Suprapubic skin (tissue), 4 donors: ENCODE measurements at regions not wholly inside any gene's neighbourhood (a gene's known extent, or its start where the extent isn't known, plus 50 kb on each side); places are given as distances from the start of the nearest gene placed in this dataset.

Source experiments
- DNase-seq, 2 donors: peaks; one replicate each; pipeline ENCODE4 v3.0.0-alpha.2; 2019; ENCODE audit warnings: low spot score in 2 of 2
- H3K27ac ChIP-seq: fragments of 200-600 bp; sonication (generic); one replicate; pipeline ENCODE4 v1.5.1; 2019
- H3K27me3 ChIP-seq: fragments of 200-600 bp; sonication (generic); one replicate; pipeline ENCODE4 v1.5.1; 2019
- H3K36me3 ChIP-seq: fragments of 200-600 bp; sonication (generic); one replicate; pipeline ENCODE4 v1.5.1; 2019
- H3K4me1 ChIP-seq: fragments of 200-600 bp; sonication (generic); one replicate; pipeline ENCODE4 v1.5.1; 2019
- H3K4me3 ChIP-seq: fragments of 200-600 bp; sonication (generic); one replicate; pipeline ENCODE4 v1.5.1; 2019; ENCODE audit warnings: mild to moderate bottlenecking
- H3K9me3 ChIP-seq: fragments of 200-600 bp; sonication (generic); one replicate; pipeline ENCODE4 v1.5.1; 2019
- CTCF ChIP-seq, 2 donors: fragments of 200-600 bp in 1 of 2; fragments of 450-650 bp in 1 of 2; sonication (generic) in 1 of 2; IDR thresholded peaks; one replicate each; pipeline ENCODE4 v1.5.1; 2016 to 2019; ENCODE audit warnings: antibody characterized with exemption in 2 of 2, mild to moderate bottlenecking in 1 of 2, moderate library complexity in 1 of 2
- EP300 ChIP-seq: sonication (generic); formaldehyde crosslinking; IDR thresholded peaks from one replicate; pipeline ENCODE4 v1.6.1; 2017; ENCODE audit warnings: antibody characterized with exemption
- POLR2A ChIP-seq, 2 donors: fragments of 450-650 bp; IDR thresholded peaks; one replicate each; pipeline ENCODE4 v1.6.1; 2017; ENCODE audit warnings: antibody characterized with exemption in 2 of 2, mild to moderate bottlenecking in 2 of 2, moderate library complexity in 2 of 2
- POLR2AphosphoS5 ChIP-seq, 3 donors: sonication (generic); formaldehyde crosslinking; IDR thresholded peaks; one replicate each; pipeline ENCODE4 v1.6.1; 2017; ENCODE audit warnings: antibody characterized with exemption in 3 of 3
- WGBS: methylation state at CpG from one replicate; pipeline ENCODE4 v1.1.5; 2018; 5-methylcytosine and 5-hydroxymethylcytosine counted together

DNA sequence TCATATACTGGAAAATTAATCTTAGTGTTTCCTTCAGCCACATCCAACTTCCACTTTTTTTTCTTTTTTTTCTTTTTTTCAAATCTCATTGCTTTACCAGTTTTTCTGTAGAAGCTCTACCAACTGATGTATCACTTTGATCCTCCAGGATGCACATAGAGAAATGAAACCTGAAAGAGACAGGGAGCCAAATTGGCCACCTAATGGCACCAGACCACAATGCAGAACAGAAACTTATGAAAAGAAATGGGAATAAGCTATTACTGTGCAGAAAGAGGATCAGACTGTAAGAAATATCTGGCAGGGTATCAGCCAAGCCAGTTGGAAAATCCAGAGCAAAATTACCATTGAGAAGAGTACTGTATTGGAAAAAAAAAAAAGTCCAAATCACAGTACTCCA lies 1514.2 kb downstream of the MRPL39 start:
- no peak for TF ChIP-seq EP300
- no peaks in the 10 kb centered on the region for H3K4me1 ChIP-seq
- no peaks in the 10 kb centered on the region for H3K9me3 ChIP-seq
- no peak overlapping the region for H3K4me3 ChIP-seq
- H3K27me3 ChIP-seq, result no peaks in the 10 kb centered on the region
- DNase-seq, result no peak
- no peaks in the 10 kb centered on the region for H3K36me3 ChIP-seq
- H3K27ac ChIP-seq, result no peak overlapping the region

DNA sequence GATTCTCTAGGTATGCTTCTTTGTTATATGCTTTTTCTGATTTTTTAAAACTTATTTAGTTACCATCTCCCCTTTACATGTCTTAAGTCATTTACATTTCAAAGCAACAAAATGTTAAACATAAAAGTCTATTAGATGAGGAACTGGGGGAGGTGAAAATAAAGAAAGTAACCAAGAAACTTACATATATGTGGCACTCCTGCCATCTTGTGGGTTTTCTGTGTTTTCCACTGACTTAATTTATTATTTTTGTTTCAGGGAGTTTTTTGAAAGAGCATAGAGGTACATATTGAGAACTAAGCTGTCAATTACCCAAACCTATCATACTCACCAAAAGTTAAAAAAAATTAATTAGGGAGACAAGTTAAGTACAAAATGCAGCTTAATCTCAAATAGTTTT lies 1531.1 kb downstream of the MRPL39 start:
- TF ChIP-seq POLR2A (IDR thresholded peaks at IDR 0.05), result no peak
- no peak for TF ChIP-seq EP300
- TF ChIP-seq CTCF (IDR thresholded peaks at IDR 0.05), result no peak
- TF ChIP-seq POLR2AphosphoS5 (IDR thresholded peaks at IDR 0.05), result no peak
- no peaks in the 10 kb centered on the region for H3K4me1 ChIP-seq
- no peaks in the 10 kb centered on the region for H3K27me3 ChIP-seq
- H3K36me3 ChIP-seq, result no peaks in the 10 kb centered on the region
- H3K4me3 ChIP-seq, result no peak overlapping the region
- peaks cover 7% of the 10 kb centered on the region for H3K9me3 ChIP-seq
- no peak overlapping the region for H3K27ac ChIP-seq
- no peak for DNase-seq

DNA sequence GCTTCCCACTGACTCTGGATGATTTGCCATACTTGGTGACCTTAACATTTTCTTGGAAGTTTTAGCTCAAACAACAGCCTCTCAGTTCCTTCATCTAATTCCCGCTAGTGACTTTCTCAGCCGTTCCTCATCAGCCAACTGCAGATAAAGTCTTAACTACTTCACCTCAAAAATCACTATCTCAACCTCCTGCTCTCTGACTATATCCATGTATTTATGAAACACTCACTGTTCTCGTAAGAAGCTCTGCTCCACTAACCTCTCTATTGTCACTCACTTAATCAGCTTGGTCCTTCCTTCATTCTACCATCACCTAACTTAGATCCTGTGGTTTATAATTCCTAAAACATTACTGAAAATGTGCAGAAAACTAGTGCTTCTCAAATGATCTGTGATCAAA lies 1551.6 kb downstream of the MRPL39 start:
- TF ChIP-seq POLR2AphosphoS5 (IDR thresholded peaks at IDR 0.05), result no peak
- TF ChIP-seq EP300, result no peak
- no peak for TF ChIP-seq POLR2A (IDR thresholded peaks at IDR 0.05)
- no peak for TF ChIP-seq CTCF (IDR thresholded peaks at IDR 0.05)
- H3K4me1 ChIP-seq, result no peaks in the 10 kb centered on the region
- H3K27ac ChIP-seq, result no peak overlapping the region
- no peaks in the 10 kb centered on the region for H3K36me3 ChIP-seq
- H3K27me3 ChIP-seq, result no peaks in the 10 kb centered on the region
- WGBS, result 84% methylated on average over 3 of the region's 3 CpGs
- DNase-seq, result no peak
- no peak overlapping the region for H3K4me3 ChIP-seq
- no peaks in the 10 kb centered on the region for H3K9me3 ChIP-seq

DNA sequence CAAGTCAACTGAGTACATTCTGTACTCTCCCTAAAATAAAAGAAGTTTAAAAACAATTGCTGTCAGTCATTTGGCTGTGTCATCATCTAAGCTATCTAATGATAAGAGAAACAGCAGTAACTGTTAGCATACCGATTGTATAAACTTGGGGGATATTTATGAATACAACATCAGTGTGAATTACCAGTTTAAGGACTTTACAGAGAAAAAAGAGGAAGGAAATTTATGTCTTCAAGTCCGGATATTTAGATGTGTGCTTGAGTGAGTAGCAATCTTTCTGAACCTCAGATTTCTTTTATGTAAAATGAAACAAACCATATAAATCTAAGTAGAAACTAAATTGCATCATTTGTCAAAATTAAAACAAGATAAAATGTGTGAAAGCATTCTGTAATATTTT lies 1557.0 kb downstream of the MRPL39 start:
- TF ChIP-seq CTCF (IDR thresholded peaks at IDR 0.05) (no peak), POLR2A (IDR thresholded peaks at IDR 0.05) (no peak), POLR2AphosphoS5 (IDR thresholded peaks at IDR 0.05) (no peak), EP300 (no peak)
- 51% methylated on average over 2 of the region's 2 CpGs for WGBS
- no peak overlapping the region for H3K27ac ChIP-seq
- no peaks in the 10 kb centered on the region for H3K4me1 ChIP-seq
- H3K36me3 ChIP-seq, result no peaks in the 10 kb centered on the region
- no peak for DNase-seq
- H3K4me3 ChIP-seq, result no peak overlapping the region
- H3K9me3 ChIP-seq, result no peaks in the 10 kb centered on the region
- H3K27me3 ChIP-seq, result no peaks in the 10 kb centered on the region

GRCh38 chr21:24046829-24047443 lies 1560.3 kb downstream of the MRPL39 start:
- H3K9me3 ChIP-seq, result no peaks in the 10 kb centered on the region
- H3K27me3 ChIP-seq, result no peaks in the 10 kb centered on the region
- no peaks in the 10 kb centered on the region for H3K36me3 ChIP-seq
- 79% methylated on average over 6 of the region's 6 CpGs for WGBS
- no peaks in the 10 kb centered on the region for H3K4me1 ChIP-seq
- no peak for DNase-seq
- no peak for TF ChIP-seq POLR2A (IDR thresholded peaks at IDR 0.05)
- H3K27ac ChIP-seq, result no peak overlapping the region
- H3K4me3 ChIP-seq, result no peak overlapping the region

- Histone ChIP-seq H3K4me1 (no peaks in the 10 kb centered on the region), H3K36me3 (no peaks in the 10 kb centered on the region), H3K9me3 (no peaks in the 10 kb centered on the region), H3K27me3 (no peaks in the 10 kb centered on the region), H3K4me3 (no peak overlapping the region), H3K27ac (no peak overlapping the region)
- no peak for TF ChIP-seq EP300
- peak in 1 of 2 donors; percentile 5 for TF ChIP-seq CTCF (IDR thresholded peaks at IDR 0.05)
- TF ChIP-seq POLR2A (IDR thresholded peaks at IDR 0.05), result no peak
- TF ChIP-seq POLR2AphosphoS5 (IDR thresholded peaks at IDR 0.05), result no peak
- peak in 1 of 2 donors; percentile 80 for DNase-seq
- 26% methylated on average over 2 of the region's 2 CpGs for WGBS
Measured at GRCh38 chr21:24045775-24046215, 1561.5 kb downstream of the MRPL39 start.
